GM10266 (cell line): ENCODE measurements at regions not wholly inside any gene's neighbourhood (a gene's known extent, or its start where the extent isn't known, plus 50 kb on each side); places are given as distances from the start of the nearest gene placed in this dataset.
"Not testable (repeated sequence)": the region's sequence is repeated elsewhere in the genome, so short reads cannot be mapped to it uniquely, and the experiment has no call there.

Source experiments
- DNase-seq: peaks from one replicate; pipeline ENCODE4 v3.0.0; 2012; ENCODE audit errors: extremely low spot score
- CTCF ChIP-seq: IDR thresholded peaks from 2 replicates; pipeline ENCODE4 v1.5.1; 2012; ENCODE audit warnings: mild to moderate bottlenecking, low read depth; ENCODE audit not compliant: control insufficient read depth, insufficient read depth; ENCODE audit errors: missing control alignments

DNA sequence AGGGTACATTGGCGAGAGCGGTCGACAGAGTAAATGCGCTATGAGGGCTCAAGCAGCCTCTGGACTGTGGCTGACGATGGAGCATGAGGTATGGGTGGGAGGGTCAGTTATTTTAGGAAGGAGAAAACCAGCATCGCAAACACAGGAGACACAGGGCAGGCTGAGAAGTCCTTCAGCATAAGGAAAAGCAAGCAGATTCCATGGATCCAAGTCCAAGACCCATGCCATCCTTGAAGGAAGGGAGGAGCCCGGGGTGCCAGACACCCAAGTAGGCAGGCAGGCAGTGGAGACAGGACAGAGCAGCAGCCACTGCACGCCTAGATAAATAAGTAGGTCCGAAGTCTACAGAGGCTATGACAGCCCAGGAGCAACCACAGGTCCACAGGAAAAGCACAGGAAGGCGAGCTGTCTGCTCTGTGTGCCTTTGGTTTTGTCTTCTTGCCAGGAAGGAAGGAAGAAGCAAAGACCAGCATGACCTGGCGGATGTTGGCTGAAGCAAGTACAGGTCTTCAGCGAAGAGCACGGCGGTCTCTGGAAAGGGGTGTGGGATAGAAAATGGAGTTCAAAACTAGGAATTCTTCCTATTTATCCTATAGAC, 76.4 kb upstream of the SLC45A1 start:
- TF ChIP-seq CTCF: no peak
- DNase-seq: no peak

GRCh38 chr1:8239306-8240023, 78.4 kb upstream of the SLC45A1 start:
- no peak for TF ChIP-seq CTCF
- no peak for DNase-seq

DNA sequence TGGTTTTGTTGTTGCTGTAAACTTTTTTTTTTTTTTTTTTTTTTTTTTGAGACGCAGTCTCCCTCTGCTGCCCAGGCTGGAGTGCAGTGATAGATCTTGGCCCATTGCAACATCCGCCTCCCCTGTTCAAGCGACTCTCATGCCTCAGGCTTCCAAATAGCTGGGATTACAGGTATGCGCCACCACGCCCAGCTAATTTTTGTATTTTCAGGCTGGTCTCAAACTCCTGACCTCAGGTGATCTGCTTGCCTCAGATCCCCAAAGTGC, 78.9 kb upstream of the SLC45A1 start:
- DNase-seq: no peak
- TF ChIP-seq CTCF: peak; percentile 25

- DNase-seq: no peak
- TF ChIP-seq CTCF: no peak
Observed at GRCh38 chr1:8238141-8239038, 79.5 kb upstream of the SLC45A1 start.

GRCh38 chr1:8232036-8232757, 85.7 kb upstream of the SLC45A1 start:
- DNase-seq: no peak

GRCh38 chr1:8230292-8230621, 87.7 kb upstream of the SLC45A1 start:
- TF ChIP-seq CTCF: no peak
- DNase-seq: no peak

More at GRCh38 chr1:8232036-8232757, 85.7 kb upstream of the SLC45A1 start:
- TF ChIP-seq CTCF: no peak

GRCh38 chr1:8228253-8228652, 89.7 kb upstream of the SLC45A1 start:
- DNase-seq: no peak

GRCh38 chr1:8227674-8228073, 90.2 kb upstream of the SLC45A1 start:
- not testable (repeated sequence) for DNase-seq

More at GRCh38 chr1:8228253-8228652, 89.7 kb upstream of the SLC45A1 start:
- TF ChIP-seq CTCF: no peak
